Neural progenitor cell (in vitro differentiated cells): ENCODE measurements at regions not wholly inside any gene's neighbourhood (a gene's known extent, or its start where the extent isn't known, plus 50 kb on each side); places are given as distances from the start of the nearest gene placed in this dataset.

ENCODE experiments used
- EZH2phosphoT487 ChIP-seq: fragments of 200-600 bp; sonication (generic); IDR thresholded peaks from 2 replicates; pipeline ENCODE4 v1.6.1; 2017; ENCODE audit warnings: antibody characterized with exemption
- TF ChIP-seq, protein P1 (sequence below): fragments of 200-600 bp; sonication (generic); IDR thresholded peaks from 2 replicates; pipeline ENCODE4 v1.5.1; 2017; ENCODE audit warnings: antibody characterized with exemption, mild to moderate bottlenecking

DNA sequence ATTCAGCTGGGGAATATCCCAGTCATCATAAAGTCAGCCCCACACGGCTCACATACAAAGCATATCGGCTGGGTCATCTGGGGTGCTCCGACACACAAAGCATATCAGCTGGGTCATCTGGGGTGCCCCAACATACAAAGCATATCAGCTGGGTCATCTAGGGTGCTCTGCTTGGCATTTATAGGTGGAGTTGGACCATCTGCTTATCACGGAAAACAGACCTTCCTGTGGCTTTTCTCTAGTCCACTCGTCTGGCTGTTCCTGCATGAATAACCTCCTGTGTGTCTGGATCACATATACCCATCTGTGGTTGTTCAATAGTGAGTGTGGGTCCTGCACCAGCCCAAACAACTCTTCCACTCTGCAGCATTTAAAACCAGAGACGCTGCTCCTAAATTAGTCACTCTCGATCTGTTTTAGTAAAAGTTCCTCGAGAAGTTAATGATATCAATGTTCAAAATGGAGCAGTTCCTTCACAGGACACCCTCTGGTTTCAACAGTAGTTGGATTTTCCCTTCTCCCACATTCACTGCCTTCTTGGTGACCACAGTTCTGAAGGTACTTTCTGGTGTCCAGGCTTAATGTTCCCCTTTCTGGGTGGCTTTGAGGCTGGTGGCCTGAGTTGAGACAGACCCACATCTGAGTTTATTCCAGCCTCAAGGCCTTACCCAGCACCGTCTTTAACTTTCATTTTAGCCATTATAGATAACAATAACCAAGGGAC lies 70.0 kb upstream of the FRG1 start:
- TF ChIP-seq, protein P1, sequence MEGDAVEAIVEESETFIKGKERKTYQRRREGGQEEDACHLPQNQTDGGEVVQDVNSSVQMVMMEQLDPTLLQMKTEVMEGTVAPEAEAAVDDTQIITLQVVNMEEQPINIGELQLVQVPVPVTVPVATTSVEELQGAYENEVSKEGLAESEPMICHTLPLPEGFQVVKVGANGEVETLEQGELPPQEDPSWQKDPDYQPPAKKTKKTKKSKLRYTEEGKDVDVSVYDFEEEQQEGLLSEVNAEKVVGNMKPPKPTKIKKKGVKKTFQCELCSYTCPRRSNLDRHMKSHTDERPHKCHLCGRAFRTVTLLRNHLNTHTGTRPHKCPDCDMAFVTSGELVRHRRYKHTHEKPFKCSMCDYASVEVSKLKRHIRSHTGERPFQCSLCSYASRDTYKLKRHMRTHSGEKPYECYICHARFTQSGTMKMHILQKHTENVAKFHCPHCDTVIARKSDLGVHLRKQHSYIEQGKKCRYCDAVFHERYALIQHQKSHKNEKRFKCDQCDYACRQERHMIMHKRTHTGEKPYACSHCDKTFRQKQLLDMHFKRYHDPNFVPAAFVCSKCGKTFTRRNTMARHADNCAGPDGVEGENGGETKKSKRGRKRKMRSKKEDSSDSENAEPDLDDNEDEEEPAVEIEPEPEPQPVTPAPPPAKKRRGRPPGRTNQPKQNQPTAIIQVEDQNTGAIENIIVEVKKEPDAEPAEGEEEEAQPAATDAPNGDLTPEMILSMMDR = no peak
- no peak for TF ChIP-seq EZH2phosphoT487
